GM18858 (cell line): ENCODE measurements at regions not wholly inside any gene's neighbourhood (a gene's known extent, or its start where the extent isn't known, plus 50 kb on each side); places are given as distances from the start of the nearest gene placed in this dataset.

Experiments
- ATAC-seq: cut with Tn5 transposase; IDR thresholded peaks from one replicate; pipeline ENCODE4 v1.9.1; 2021; ENCODE audit not compliant: unreplicated experiment

DNA sequence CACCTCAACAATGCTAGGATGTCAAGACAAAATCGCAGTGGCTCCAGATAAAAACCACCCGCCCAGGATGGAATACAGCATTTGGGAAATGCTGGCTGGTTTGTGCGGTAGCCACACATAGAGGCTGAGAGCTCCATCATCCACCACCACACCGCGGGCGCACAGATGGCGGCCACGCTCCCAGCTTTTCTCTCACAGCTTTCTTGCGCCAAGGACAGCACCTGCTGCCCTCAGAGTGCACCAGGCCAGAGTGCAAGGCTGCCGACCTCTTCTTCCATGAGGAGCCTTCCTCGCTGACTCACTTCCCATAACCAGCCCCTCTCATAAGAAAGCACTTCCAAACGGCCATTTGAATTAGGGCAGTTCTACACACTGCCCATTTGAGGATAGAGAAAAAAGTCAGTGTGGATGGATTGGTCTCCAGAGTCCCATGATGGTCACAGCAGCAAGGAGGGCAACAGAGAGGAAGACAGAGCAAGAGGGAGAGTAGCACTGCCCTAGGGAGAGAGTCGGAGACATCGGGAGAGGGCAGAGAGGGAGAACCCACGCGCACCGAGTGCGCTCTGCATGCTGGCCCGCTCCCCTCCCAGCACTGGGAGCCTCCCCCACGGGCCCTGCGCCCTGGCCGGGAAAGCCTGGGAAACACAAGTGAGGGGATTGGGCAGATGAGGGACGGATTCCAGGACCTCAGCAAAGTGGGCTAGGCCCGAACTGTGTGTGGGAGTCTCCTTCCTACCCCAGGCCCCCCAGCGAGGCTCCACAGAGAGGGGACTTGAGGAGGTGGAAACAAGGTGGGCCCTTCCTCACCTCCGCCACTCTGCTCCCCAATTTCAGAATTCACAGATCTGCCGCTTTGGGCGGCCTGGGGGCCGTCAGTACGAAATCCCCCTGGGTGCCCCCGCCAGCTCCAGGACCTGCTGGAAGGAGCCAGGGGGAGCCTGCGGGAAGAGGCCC, 156.9 kb downstream of the USP12 start:
- no peak for ATAC-seq

- no peak for ATAC-seq
These were observed 159.0 kb downstream of the USP12 start for GRCh38 chr13:27012482-27013197.

DNA sequence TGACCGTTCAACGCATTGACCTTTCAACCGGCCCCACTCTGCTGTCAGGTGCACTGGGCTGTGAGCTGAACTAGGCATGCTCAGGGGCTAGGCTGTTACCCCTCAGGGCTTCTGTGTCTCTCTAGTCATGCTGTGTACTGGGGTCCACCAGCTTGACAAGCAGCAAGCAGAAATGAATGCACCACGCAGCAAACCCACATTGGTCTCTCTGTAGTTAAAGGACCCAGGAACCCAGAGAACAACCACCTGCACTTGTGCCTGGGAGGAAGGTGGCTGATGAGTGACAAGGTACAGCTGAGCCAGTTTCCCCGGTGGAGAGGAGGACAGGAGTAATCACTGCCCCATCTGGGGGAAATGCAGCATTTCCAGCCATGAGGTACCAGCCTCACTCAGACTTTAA, 159.9 kb downstream of the USP12 start:
- ATAC-seq = no peak

DNA sequence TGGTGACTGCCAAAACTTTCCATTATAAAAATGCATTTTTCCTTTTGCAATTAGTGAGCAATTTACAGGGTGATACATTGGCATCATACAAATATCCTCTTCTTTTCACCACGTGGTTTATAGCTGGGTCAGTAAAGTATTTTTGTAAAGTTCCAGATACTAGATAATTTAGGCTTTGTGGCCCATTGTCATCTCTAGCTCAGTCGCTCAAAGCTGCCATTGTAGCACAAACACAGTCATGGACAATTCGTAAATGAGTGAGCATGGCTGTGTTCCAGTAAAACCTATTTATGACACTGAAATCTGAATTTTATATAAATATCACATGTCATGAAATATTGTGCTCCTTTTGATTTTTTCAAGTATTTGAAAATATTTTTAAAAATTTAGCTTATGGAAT, 162.9 kb downstream of the USP12 start:
- no peak for ATAC-seq

GRCh38 chr13:27007166-27007565, 164.4 kb downstream of the USP12 start:
- ATAC-seq = no peak

- ATAC-seq = no peak
These were observed 165.0 kb downstream of the USP12 start for GRCh38 chr13:27006519-27007161.

GRCh38 chr13:27005976-27006518, 165.6 kb downstream of the USP12 start:
- no peak for ATAC-seq

- ATAC-seq = no peak
These were observed 166.1 kb downstream of the USP12 start for GRCh38 chr13:27005556-27005955.

GRCh38 chr13:27004866-27005265, 166.7 kb downstream of the USP12 start:
- no peak for ATAC-seq

DNA sequence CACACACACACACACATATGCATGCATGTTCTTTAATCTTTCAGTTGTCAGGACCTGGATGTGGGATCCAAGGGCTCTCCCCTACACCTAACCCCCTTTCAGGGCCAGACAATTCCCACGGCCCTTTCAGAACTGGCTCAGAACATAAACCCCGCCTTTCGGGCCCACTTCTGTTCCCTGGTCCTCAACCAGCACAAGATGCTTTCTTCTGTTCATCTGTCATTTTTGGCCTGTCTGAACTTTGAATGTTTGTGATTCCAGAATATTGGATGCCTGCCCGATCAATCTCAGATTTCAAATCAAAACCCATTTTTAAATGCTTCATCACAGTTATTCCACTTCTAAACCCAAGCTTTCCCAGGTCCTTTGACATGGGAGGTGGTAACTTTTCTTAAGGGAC, 167.3 kb downstream of the USP12 start:
- ATAC-seq = no peak

DNA sequence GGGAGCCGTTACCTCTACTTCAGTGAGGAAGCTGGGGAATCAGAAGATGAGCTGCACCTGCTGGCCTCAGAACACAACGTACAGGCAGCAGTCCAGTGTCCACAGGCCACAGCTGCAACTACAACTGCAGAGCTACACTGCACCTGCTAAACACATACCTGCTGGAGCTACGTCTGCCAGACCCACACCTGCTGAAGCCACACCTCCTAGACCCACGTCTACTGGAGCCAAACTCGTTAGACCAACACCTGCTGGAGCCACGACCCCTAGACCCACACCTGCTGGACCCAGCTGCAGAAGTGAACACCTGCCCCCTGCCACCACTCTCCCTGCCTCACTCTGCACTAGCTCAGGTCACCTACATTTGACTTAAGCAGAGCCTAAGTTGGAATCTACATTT, 169.9 kb downstream of the USP12 start:
- no peak for ATAC-seq

DNA sequence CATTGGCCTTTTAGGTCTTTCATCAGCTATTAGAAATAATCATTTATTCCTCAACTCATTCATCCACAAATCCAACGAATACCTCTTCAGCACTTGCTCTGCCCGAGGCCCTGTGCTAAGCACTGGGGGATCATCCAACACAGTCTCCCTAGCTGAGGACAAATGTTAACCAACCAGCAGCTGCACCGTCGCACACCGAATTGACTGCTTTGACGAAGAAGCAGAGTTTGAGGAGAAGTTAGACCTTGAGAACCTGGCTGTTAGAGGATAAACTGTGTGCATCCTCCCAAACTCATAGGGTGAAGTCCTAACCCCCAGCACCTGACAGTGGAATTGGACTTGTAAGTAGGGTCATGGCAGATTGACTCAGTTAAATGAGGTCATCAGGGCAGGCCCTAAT, 170.9 kb downstream of the USP12 start:
- ATAC-seq = no peak

DNA sequence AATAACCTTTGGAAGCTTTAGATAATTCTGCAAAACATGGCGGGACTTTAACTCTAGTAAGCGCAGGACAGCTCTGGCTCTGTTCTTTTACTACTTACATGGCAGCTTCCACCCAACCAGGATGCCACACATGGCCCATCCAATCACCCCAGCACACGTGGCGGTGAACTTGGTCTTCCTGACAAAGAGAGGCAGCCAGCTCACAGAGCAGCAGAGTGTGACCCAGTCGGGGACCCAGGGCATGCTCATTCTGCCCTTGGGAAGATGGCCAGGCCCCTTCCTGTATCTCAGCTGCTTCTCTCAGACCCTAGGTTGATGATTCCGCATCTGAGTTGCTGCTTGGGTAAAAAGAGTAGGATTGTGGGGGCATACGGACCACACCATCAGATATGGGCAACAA, 172.1 kb downstream of the USP12 start:
- ATAC-seq = no peak

GRCh38 chr13:26998292-26998691, 173.3 kb downstream of the USP12 start:
- no peak for ATAC-seq

GRCh38 chr13:26996965-26997752, 174.5 kb downstream of the USP12 start:
- peak; percentile 92 for ATAC-seq

- no peak for ATAC-seq
These were observed 176.5 kb downstream of the USP12 start for GRCh38 chr13:26995159-26995558.

GRCh38 chr13:26993780-26994179, 177.8 kb downstream of the USP12 start:
- ATAC-seq = no peak

DNA sequence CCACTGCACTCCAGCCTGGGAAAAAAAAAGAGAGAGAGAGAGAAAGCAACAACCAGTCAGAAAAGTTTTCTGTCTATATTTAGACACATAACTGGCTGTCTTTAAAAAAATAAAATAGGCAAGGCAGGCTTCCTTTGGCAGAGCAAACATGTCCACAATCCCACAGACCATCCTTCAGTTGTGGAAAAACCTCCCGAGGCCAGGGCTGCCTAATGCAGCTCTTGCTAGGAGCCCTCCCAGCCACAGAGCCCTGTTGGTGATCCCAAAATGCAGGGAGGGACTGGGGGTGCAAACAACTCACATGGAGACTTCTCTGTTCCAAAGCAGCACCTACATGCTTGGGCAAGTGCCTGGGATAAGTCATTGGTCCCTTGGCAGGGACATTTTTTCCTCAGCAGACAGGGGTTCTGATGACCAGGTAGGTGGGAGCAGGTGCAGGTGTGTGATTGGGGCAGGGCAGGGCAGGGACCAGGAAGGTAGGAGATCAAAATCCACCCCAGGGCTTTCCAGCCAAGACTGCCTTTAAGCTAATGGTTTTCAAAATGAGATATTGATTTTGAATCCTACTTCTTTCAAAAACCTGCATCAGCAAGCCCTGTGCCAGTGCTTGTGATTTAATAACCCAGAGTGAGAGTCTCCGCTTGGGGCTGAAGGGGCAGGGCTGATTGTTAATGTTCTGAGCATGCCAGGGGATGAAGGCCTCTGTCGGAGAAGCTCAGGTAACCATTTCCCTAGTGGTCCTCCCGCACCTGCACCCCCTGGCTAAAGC, 178.5 kb downstream of the USP12 start:
- no peak for ATAC-seq

- ATAC-seq = no peak
These were observed 180.0 kb downstream of the USP12 start for GRCh38 chr13:26991508-26992181.
